IPS-20b (cell line): ENCODE measurements at regions not wholly inside any gene's neighbourhood (a gene's known extent, or its start where the extent isn't known, plus 50 kb on each side); places are given as distances from the start of the nearest gene placed in this dataset.
A peak's percentile ranks its signal among the peaks of the same experiment; 100 is the strongest.

ENCODE experiments used
- H3K27ac ChIP-seq: one replicate; pipeline ENCODE4 v1.5.1; 2013; ENCODE audit warnings: low read length
- H3K27me3 ChIP-seq: 2 replicates; pipeline ENCODE4 v1.6.1; 2013; ENCODE audit warnings: mild to moderate bottlenecking, low read length, inconsistent platforms; ENCODE audit not compliant: insufficient read depth
- H3K36me3 ChIP-seq: 2 replicates; pipeline ENCODE4 v1.6.1; 2013; ENCODE audit warnings: low read depth, mild to moderate bottlenecking, inconsistent platforms, low read length, moderate library complexity; ENCODE audit not compliant: insufficient read depth
- H3K4me1 ChIP-seq: 2 replicates; pipeline ENCODE4 v1.6.1; 2013; ENCODE audit warnings: mild to moderate bottlenecking, control low read depth, inconsistent platforms, low read length, moderate library complexity; ENCODE audit not compliant: insufficient read depth
- H3K4me3 ChIP-seq: 2 replicates; pipeline ENCODE4 v1.5.1; 2013; ENCODE audit warnings: mild to moderate bottlenecking, low read length, inconsistent platforms
- H3K9ac ChIP-seq: 2 replicates; pipeline ENCODE4 v1.6.1; 2013; ENCODE audit warnings: low read depth, mild to moderate bottlenecking, inconsistent platforms, low read length, moderate library complexity
- H3K9me3 ChIP-seq: 2 replicates; pipeline ENCODE4 v1.6.1; 2013; ENCODE audit warnings: mild to moderate bottlenecking, low read depth, low read length, inconsistent platforms; ENCODE audit not compliant: insufficient read depth

DNA sequence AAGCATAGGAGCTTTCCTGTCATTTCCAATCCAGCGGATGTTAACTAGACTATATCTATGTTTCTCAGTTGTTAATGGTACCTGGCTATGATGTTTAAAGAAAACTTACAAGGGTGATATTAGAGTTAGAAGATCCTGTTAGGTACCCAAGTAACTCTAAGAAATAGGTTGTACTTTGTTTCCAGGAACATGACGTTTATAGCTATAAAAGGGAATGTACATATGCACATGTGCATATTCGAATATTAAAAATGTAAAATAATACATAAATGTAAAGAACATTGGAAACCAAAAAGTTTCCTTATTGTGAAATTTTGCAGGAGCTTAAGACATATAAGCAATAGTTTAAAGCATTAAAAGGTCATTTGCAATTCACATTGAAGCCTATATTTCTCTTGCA, 247.7 kb upstream of the EDIL3 start:
- no peaks in the 10 kb centered on the region for H3K4me1 ChIP-seq
- no peak overlapping the region for H3K9ac ChIP-seq
- H3K27me3 ChIP-seq: no peaks in the 10 kb centered on the region
- no peak overlapping the region for H3K27ac ChIP-seq
- H3K36me3 ChIP-seq: no peaks in the 10 kb centered on the region
- no peak overlapping the region for H3K4me3 ChIP-seq
- no peaks in the 10 kb centered on the region for H3K9me3 ChIP-seq

DNA sequence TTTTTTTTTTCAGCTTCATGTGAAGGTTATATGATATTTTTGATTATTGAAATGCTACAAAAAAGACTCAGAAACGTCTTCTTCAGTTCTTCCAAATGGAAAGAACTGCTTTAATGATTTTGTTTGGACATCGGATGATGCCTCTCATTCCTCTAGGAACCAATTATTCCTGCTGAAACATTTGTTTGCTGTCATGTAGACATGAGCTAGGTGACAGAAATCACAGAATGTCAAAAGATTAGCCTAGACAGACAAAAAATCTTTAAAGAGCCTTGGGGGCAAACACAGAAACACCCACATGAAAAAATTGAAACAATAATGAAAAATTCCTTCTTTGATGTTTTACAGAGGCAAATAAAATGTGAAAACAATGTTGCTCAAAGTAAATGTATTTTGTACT, 244.2 kb upstream of the EDIL3 start:
- Histone ChIP-seq H3K27ac (no peak overlapping the region), H3K9me3 (no peaks in the 10 kb centered on the region), H3K9ac (no peak overlapping the region), H3K27me3 (no peaks in the 10 kb centered on the region), H3K36me3 (no peaks in the 10 kb centered on the region), H3K4me3 (no peak overlapping the region), H3K4me1 (no peaks in the 10 kb centered on the region)

DNA sequence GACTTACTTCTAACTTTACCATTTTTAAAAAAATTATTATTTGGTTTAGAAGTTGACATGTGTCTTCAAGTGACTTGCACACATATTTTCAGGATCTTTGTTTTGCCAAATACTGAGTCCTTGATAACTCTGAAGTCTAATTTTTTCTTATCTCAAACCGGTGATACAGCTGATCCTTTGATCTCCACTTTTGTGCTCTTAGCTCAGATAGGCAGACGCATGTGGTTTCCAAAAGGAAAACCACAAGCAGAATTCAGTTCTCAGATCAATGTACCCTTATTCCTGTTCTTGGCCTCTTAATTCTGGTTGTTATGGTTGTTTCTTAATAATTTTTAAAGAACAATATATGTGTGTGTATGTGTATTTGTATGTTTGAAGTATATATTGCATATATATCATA, 238.3 kb upstream of the EDIL3 start:
- Histone ChIP-seq H3K4me3 (no peak overlapping the region), H3K36me3 (no peaks in the 10 kb centered on the region), H3K4me1 (no peaks in the 10 kb centered on the region), H3K9ac (no peak overlapping the region), H3K9me3 (no peaks in the 10 kb centered on the region), H3K27me3 (no peaks in the 10 kb centered on the region), H3K27ac (no peak overlapping the region)

- H3K4me3 ChIP-seq: no peak overlapping the region
- H3K9ac ChIP-seq: no peak overlapping the region
- H3K27me3 ChIP-seq: no peaks in the 10 kb centered on the region
- no peaks in the 10 kb centered on the region for H3K4me1 ChIP-seq
- no peak overlapping the region for H3K27ac ChIP-seq
- no peaks in the 10 kb centered on the region for H3K36me3 ChIP-seq
- H3K9me3 ChIP-seq: no peaks in the 10 kb centered on the region
Observed at GRCh38 chr5:84622461-84622860, 237.8 kb upstream of the EDIL3 start.

DNA sequence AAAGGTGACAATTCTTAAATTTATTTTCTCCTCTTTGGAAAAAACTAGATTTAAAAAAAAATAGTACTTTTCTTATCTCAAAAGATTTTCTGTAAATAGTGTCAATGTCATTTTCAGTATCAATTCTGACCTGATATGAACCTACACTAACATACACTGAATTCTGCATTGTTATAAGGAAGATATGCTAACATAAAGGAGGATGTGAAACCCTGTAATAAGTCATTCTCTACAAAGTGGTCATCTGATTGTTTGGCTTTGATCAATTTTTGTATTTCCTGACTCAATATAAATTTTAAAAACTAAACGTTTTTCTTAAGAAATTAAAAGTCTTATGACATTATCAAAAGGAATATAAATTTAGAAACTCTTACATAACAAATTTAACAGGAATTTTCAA, 233.6 kb upstream of the EDIL3 start:
- no peak overlapping the region for H3K9ac ChIP-seq
- no peaks in the 10 kb centered on the region for H3K4me1 ChIP-seq
- H3K9me3 ChIP-seq: no peaks in the 10 kb centered on the region
- H3K4me3 ChIP-seq: no peak overlapping the region
- no peaks in the 10 kb centered on the region for H3K27me3 ChIP-seq
- no peak overlapping the region for H3K27ac ChIP-seq
- H3K36me3 ChIP-seq: no peaks in the 10 kb centered on the region

- no peaks in the 10 kb centered on the region for H3K36me3 ChIP-seq
- no peak overlapping the region for H3K9ac ChIP-seq
- H3K4me3 ChIP-seq: no peak overlapping the region
- no peaks in the 10 kb centered on the region for H3K9me3 ChIP-seq
- no peak overlapping the region for H3K27ac ChIP-seq
- H3K27me3 ChIP-seq: no peaks in the 10 kb centered on the region
- H3K4me1 ChIP-seq: no peaks in the 10 kb centered on the region; the same call in 1 of the 2 replicates
Observed at GRCh38 chr5:84614906-84615305, 230.2 kb upstream of the EDIL3 start.

DNA sequence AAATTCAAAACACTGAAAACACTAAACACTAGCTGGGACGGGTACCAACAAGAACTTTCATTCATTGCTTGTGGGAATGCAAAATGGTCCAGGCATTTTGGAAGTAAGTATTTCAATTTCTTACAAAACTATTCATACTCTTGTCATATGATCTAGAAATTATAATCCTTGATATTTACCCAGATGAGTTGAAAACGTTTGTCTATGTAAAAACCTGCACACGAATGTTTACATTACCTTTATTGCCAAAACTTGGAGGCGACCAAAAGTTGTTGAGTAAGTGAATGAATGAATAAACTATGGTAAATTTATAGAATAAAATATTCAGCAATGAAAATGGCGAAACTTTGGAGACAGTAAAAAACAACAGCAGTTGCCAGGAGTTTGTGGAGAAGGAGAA, 222.1 kb upstream of the EDIL3 start:
- no peak overlapping the region for H3K9ac ChIP-seq
- H3K4me1 ChIP-seq: peaks cover 25% of the 10 kb centered on the region
- H3K27me3 ChIP-seq: no peaks in the 10 kb centered on the region
- no peaks in the 10 kb centered on the region for H3K9me3 ChIP-seq
- H3K4me3 ChIP-seq: no peak overlapping the region
- H3K36me3 ChIP-seq: no peaks in the 10 kb centered on the region
- no peak overlapping the region for H3K27ac ChIP-seq

GRCh38 chr5:84605241-84605640, 220.6 kb upstream of the EDIL3 start:
- Histone ChIP-seq H3K4me1 (peaks cover 27% of the 10 kb centered on the region), H3K36me3 (no peaks in the 10 kb centered on the region), H3K9me3 (no peaks in the 10 kb centered on the region), H3K4me3 (no peak overlapping the region), H3K9ac (no peak overlapping the region; the same call in 1 of the 2 replicates), H3K27ac (no peak overlapping the region), H3K27me3 (no peaks in the 10 kb centered on the region)

DNA sequence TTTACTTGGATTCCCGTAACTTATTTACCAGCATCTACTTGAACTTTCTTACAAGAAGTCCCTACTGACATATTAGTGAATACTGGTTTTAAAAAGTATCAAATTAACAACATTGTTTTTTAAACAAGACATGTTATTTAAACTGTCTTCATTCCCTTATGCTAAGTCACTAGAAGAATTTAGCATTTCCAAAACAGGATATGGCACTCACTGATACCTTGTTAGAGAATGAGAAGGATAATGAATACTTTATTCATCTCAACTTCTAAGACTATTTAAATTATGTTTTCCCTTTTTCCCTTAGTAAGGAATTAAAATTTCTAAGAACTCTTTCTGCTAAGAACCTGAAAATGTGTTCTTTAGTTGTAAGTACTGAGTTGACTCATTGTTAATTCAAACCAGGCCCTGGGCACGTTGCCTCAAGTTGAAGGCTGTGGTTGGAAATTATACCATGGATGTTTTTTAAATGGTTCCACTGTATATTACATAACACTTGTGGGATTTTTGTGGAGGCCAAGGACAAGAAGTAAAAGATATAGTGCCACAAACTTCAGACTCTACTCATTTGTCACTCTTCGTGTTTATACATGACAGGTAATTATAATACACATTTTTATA, 219.0 kb upstream of the EDIL3 start:
- no peaks in the 10 kb centered on the region for H3K9me3 ChIP-seq
- no peak overlapping the region for H3K4me3 ChIP-seq
- H3K36me3 ChIP-seq: no peaks in the 10 kb centered on the region
- no peaks in the 10 kb centered on the region for H3K27me3 ChIP-seq
- peaks cover 35% of the 10 kb centered on the region for H3K4me1 ChIP-seq
- peak overlapping the region; percentile 39; the same call in 1 of the 2 replicates for H3K9ac ChIP-seq
- H3K27ac ChIP-seq: peak overlapping the region; percentile 49

- H3K4me3 ChIP-seq: no peak overlapping the region
- H3K36me3 ChIP-seq: no peaks in the 10 kb centered on the region
- H3K27ac ChIP-seq: peak overlapping the region; percentile 61
- H3K9me3 ChIP-seq: 0 out of 2 replicates have a peak, but pooled peaks cover under 1% of the 10 kb centered on the region
- H3K27me3 ChIP-seq: no peaks in the 10 kb centered on the region
- no peak overlapping the region for H3K9ac ChIP-seq
- peaks cover 41% of the 10 kb centered on the region for H3K4me1 ChIP-seq
Observed at GRCh38 chr5:84602371-84602771, 217.7 kb upstream of the EDIL3 start.

- 0 out of 2 replicates have a peak, but pooled peaks cover 3% of the 10 kb centered on the region for H3K9me3 ChIP-seq
- H3K27me3 ChIP-seq: no peaks in the 10 kb centered on the region
- peaks cover 41% of the 10 kb centered on the region for H3K4me1 ChIP-seq
- H3K36me3 ChIP-seq: no peaks in the 10 kb centered on the region
- no peak overlapping the region for H3K27ac ChIP-seq
- no peak overlapping the region for H3K4me3 ChIP-seq
- H3K9ac ChIP-seq: peak overlapping the region; percentile 23; the same call in 1 of the 2 replicates
Observed at GRCh38 chr5:84599964-84600363, 215.3 kb upstream of the EDIL3 start.

DNA sequence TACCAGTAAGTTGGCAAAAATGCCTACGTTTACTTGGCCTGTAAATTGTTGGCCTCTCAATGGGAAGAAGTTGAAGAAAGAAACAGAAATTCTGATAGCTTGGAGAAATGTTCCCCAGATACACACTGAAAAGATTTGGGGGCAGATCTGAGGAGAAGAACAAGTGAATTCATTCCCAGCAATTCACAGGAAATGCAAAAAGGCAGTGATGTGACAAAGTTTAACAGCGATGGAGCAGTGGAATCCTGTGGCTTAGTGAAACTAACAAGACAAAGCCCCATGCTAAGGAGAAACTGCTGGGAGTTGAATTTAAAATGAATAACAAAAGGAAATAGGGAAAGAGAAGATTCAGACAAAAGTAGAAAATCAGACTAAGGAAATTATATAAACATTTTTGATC, 213.2 kb upstream of the EDIL3 start:
- peaks cover 24% of the 10 kb centered on the region for H3K4me1 ChIP-seq

More for the DNA sequence above, 213.2 kb upstream of the EDIL3 start:
- peak overlapping the region; percentile 53; the same call in 1 of the 2 replicates for H3K9ac ChIP-seq
- no peaks in the 10 kb centered on the region for H3K36me3 ChIP-seq
- H3K27me3 ChIP-seq: no peaks in the 10 kb centered on the region
- H3K27ac ChIP-seq: peak overlapping the region; percentile 24
- peak overlapping the region; percentile 27; the same call in 1 of the 2 replicates for H3K4me3 ChIP-seq
- 0 out of 2 replicates have a peak, but pooled peaks cover 3% of the 10 kb centered on the region for H3K9me3 ChIP-seq
